Stimulated activated CD8-positive, alpha-beta memory T cell treated with anti-CD3 and anti-CD28 coated beads, Interleukin-15, amount 100 ng/mL, for 1 hour (primary cell): ENCODE measurements at regions not wholly inside any gene's neighbourhood (a gene's known extent, or its start where the extent isn't known, plus 50 kb on each side); places are given as distances from the start of the nearest gene placed in this dataset.
"Not testable (repeated sequence)": the region's sequence is repeated elsewhere in the genome, so short reads cannot be mapped to it uniquely, and the experiment has no call there.

Experiments
- DNase-seq: peaks from one replicate; pipeline ENCODE4 v3.0.0-alpha.2; 2020; ENCODE audit warnings: low read depth

DNA sequence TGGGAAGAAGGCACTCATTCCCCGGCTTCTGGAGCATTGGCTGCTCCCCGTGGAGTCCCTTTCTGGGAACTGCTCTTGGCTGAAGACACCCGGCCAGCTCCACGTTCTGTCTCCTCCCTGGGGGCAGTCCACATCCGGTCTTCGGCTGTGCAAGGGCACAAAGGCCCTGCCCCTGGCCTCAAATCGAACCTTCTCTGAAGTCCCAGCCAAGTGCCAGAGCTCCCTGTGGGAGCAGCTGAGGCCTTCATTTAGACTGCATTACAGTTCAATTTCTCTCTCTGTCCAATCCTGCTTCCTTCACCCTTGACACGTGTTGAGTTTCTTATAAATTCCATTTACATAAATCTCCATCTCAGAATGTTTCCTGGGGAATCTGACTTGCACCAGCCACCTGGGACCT, 132.9 kb upstream of the POU3F1 start:
- DNase-seq, result no peak

DNA sequence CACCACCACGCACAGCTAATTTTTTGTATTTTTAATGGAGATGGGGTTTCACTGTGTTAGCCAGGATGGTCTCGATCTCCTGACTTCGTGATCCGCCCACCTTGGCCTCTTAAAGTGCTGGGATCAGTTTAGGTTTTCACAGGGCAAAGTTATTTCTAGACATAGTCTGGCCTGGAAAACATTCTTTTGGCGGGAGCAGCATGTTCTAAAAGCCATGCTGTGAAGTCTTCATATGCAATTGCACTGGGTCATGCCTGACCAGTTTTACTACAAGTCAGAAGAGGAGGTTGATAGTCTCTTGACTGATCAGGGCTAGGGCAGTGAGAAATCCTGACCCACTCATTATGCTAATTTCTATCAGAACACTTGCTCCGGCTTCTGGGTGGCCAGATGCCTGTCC, 131.6 kb upstream of the POU3F1 start:
- no peak for DNase-seq

DNA sequence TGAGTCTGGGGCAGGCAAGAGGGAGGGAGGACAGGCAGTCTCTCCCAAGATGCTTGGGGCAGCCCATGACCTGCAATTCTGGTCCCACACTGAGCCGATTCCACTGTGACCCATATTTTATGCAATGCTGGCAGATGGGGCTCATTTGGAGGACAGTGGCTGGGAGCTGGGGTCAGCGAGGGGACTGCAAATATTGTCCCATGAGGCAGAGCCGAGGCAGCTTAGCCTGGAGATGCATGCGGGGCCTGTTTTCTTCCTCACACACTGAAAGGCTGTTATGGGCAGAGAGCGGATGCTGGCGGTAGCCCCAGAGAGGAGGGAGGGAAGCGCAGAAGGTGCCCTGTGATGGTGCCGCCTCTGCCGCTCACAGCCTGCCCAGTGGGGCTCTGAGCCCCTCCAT, 128.5 kb upstream of the POU3F1 start:
- no peak for DNase-seq

DNA sequence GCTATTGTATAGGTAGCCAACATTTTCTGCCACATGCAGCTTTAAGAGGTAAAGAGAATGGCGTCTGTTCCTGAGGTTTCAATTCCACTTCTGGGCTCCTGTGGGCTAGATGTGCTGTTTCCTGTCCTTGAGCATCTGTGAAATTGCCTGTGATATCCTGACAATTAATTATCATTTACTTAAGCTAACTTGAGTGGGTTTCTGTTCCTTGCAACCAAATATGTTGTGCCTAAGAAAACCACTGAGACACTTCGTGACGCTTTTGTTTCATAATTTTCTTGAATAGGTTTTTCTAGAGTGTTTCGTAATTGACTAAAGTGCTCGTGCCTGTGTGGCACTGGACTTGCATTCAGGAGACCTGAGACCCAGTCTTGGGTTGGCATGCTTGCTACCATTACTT, 127.3 kb upstream of the POU3F1 start:
- DNase-seq, result no peak

- no peak for DNase-seq
Measured at GRCh38 chr1:38173157-38173831, 126.7 kb upstream of the POU3F1 start.

- no peak for DNase-seq
Measured at GRCh38 chr1:38169121-38169520, 122.5 kb upstream of the POU3F1 start.

GRCh38 chr1:38168365-38168764, 121.8 kb upstream of the POU3F1 start:
- no peak for DNase-seq

DNA sequence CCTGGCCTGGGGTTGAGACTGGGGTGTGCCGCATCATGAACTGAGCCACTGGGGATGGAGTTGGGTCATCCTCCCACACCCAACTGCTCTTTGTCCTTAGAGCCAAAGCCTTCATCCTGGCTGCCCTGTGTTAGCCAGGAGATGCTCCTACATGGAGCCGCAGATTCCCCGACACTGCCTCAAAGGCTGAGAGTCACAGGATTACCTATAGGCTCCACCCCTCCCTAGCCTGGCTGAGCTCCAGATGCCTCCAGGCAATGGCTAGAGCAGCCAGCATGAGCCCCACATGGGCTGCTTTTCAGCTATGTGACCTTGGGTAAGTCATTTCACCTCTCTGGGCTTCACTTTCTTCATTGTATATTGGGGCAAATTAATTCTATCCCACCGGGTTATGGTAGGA, 119.9 kb upstream of the POU3F1 start:
- DNase-seq, result no peak

- DNase-seq, result no peak
Measured at GRCh38 chr1:38153778-38154470, 107.3 kb upstream of the POU3F1 start.

DNA sequence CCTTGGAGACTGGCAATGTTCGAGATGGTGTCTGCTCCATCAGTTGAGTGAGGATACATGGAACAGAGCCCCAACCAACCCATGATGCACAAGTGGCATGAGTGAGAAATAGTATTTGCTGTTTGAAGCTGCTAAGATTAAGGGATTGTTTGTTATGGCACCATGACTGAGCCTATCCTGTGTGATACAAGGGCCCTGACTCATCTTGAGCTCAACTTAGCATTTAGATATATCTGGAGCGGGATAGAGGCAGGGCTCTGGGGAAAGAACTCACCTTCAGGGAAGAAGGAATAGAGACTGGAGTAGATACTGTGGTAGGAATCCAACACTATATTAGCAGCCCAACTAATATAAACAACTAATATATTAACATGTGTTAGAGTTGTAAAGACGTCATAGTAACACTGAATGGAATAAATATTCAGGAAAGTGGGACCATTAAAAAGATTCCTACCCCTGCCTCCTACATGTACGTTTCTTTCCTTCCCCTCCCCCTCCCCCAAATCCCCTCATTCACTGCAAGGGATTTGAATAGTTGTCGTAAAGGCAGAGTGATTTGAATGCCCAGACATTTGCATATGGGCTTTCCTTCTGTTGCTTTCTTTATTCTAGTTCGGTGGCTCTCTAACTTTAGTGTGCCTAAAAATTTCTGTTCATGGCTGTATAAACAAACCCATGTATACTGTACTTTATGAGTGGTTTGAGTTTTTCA, 106.6 kb upstream of the POU3F1 start:
- no peak for DNase-seq

GRCh38 chr1:38152351-38153065, 105.9 kb upstream of the POU3F1 start:
- no peak for DNase-seq

GRCh38 chr1:38151399-38151798, 104.8 kb upstream of the POU3F1 start:
- DNase-seq, result no peak

GRCh38 chr1:38146079-38146478, 99.5 kb upstream of the POU3F1 start:
- DNase-seq, result not testable (repeated sequence)

DNA sequence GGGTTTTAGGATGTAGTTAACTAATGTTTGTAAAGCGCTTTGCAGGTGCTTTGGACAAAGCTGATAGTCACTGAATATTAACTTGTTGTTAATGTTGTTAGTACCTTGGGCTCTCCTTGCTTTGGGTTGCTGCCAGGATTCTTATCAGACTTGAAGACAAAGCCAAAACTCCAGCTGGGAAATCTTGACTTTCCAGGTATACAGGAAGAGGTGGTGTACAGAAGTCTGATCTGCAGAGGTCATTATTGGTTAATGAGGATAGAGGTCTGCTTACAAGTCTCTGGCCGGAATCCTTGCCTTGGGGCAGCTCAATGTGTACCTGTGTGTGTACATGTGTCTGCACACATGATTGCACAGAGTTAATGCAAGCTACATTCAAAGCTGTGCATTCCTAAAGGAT, 96.0 kb upstream of the POU3F1 start:
- DNase-seq, result no peak

GRCh38 chr1:38141483-38141882, 94.9 kb upstream of the POU3F1 start:
- DNase-seq, result no peak

- no peak for DNase-seq
Measured at GRCh38 chr1:38139738-38140487, 93.3 kb upstream of the POU3F1 start.

DNA sequence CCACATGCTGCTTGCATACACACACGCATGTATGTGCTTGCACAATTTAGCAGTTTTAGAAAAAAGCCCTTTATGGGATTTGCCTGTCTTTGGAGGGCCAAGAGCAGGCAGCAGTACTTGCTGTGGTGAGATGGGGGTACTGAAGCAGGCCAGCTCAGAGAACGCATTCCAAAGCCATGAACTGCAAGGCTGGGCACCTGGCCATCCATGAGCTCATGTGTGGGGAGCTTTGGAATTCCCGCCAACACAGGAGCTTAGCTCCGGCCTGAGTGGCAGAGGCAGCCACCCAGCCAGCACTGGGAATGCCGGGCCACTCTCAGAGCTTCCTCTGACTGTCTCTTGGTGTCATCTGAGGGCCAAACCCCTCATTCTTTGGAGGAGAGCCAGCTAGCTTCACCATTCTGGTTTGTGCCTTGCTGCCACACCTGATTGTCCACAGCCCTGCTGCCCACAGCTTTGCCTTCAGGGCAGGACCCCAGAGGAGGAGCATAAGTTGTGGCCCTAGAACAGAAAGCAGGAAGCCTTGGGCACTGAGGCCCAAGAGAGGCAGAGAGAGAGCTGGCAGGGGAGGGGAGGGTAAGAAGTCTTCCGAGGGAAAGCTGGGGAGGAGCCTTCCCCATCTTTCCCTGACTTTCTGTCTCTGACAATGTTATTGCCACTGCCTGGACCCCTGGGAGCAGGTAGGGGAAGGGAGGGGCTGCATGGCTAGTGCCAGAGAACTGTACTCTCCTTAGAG, 92.1 kb upstream of the POU3F1 start:
- DNase-seq, result no peak

- DNase-seq, result no peak
Measured at GRCh38 chr1:38137164-38137563, 90.6 kb upstream of the POU3F1 start.

DNA sequence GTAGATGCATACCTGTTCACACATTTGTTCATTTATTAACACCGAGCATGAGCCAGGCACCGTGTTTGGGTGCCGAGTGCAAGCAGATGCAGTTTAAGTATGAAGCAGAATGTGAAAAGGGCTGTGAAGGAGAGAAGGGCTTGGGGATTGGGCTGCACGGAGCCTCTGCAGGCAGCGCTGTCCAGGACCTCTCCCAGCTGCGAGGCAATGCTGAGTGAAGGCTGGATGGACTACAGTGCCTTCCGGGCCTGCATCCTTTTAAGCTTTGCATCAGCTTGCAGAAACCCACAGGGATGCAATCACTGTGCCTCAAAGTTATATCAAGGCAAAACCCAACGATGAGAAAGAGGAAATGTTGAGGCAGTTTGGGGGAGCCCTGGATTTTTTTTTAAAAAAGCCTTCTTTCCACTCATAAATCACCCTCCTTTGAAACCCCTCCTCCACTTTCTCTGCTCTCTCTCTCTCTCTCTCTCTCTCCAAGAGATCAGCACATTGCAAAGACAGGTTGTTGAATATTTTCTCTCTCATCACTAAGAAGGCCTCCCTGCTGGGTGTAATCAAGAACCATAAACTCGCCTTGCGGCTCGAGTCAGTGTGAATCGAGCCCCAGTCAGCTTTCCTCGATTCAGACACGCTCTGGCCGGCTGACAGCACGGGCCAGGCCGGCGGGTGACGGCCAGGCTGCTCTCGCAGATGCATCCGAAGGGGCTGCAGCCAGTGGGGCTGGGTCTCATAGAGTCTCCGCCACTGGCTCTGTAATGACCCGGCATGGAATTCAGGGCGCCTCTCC, 89.2 kb upstream of the POU3F1 start:
- DNase-seq, result no peak

- no peak for DNase-seq
Measured at GRCh38 chr1:38134294-38134755, 87.7 kb upstream of the POU3F1 start.
